IPS DF 6.9 (cell line): ENCODE measurements at regions not wholly inside any gene's neighbourhood (a gene's known extent, or its start where the extent isn't known, plus 50 kb on each side); places are given as distances from the start of the nearest gene placed in this dataset.
"Not testable (repeated sequence)": the region's sequence is repeated elsewhere in the genome, so short reads cannot be mapped to it uniquely, and the experiment has no call there.

Experiments used
- DNase-seq: peaks from one replicate; pipeline ENCODE4 v3.0.0-alpha.2; 2013; ENCODE audit warnings: low read depth, low spot score
- H3K27ac ChIP-seq: one replicate; pipeline ENCODE4 v1.5.1; 2013; ENCODE audit warnings: low read length, control low read depth
- H3K27me3 ChIP-seq: 2 replicates; pipeline ENCODE4 v1.6.1; 2013; ENCODE audit warnings: mild to moderate bottlenecking, low read length; ENCODE audit not compliant: control insufficient read depth, insufficient read depth
- H3K36me3 ChIP-seq: 2 replicates; pipeline ENCODE4 v1.6.1; 2013; ENCODE audit warnings: low read length; ENCODE audit not compliant: control insufficient read depth, insufficient read depth
- H3K4me1 ChIP-seq: 2 replicates; pipeline ENCODE4 v1.6.1; 2013; ENCODE audit warnings: low read length; ENCODE audit not compliant: control insufficient read depth, insufficient read depth
- H3K4me3 ChIP-seq: 2 replicates; pipeline ENCODE4 v1.5.1; 2013; ENCODE audit warnings: mild to moderate bottlenecking, low read length
- H3K9me3 ChIP-seq: 2 replicates; pipeline ENCODE4 v1.6.1; 2013; ENCODE audit warnings: low read length, inconsistent platforms; ENCODE audit not compliant: control insufficient read depth, insufficient read depth
- WGBS: extraction: QIAGEN DNeasy Blood & Tissue Kit; methylation state at CpG from one replicate; pipeline ENCODE4 v1.1.7; 2013; ENCODE audit warnings: mixed read lengths, missing lambda C conversion rate; ENCODE audit not compliant: insufficient read length, insufficient coverage; 5-methylcytosine and 5-hydroxymethylcytosine counted together

GRCh38 chr21:10363321-10363720, 158.1 kb upstream of the TPTE start:
- peaks cover 15% of the 10 kb centered on the region for H3K9me3 ChIP-seq
- not testable (repeated sequence) for H3K4me3 ChIP-seq, H3K27ac ChIP-seq, H3K4me1 ChIP-seq, H3K36me3 ChIP-seq, H3K27me3 ChIP-seq, DNase-seq

GRCh38 chr21:10366210-10366609, 155.2 kb upstream of the TPTE start:
- H3K27ac ChIP-seq, H3K9me3 ChIP-seq, H3K4me1 ChIP-seq, DNase-seq, H3K36me3 ChIP-seq, H3K4me3 ChIP-seq, H3K27me3 ChIP-seq: not testable (repeated sequence)
- WGBS: no CpG with 5 or more reads among the region's 11 CpGs

- not testable (repeated sequence) for H3K27me3 ChIP-seq, H3K4me3 ChIP-seq, H3K4me1 ChIP-seq, H3K27ac ChIP-seq, H3K9me3 ChIP-seq, H3K36me3 ChIP-seq, DNase-seq
- WGBS: no CpG with 5 or more reads among the region's 8 CpGs
These were observed 153.8 kb upstream of the TPTE start for GRCh38 chr21:10367586-10367985.

- not testable (repeated sequence) for H3K9me3 ChIP-seq, DNase-seq, H3K36me3 ChIP-seq, H3K27me3 ChIP-seq, H3K27ac ChIP-seq, H3K4me1 ChIP-seq
- WGBS: no CpG with 5 or more reads among the region's 16 CpGs
- peak overlapping the region; percentile 16; the same call in 1 of the 2 replicates for H3K4me3 ChIP-seq
These were observed 153.0 kb upstream of the TPTE start for GRCh38 chr21:10368323-10368798.

GRCh38 chr21:10369289-10369688, 152.1 kb upstream of the TPTE start:
- H3K4me3 ChIP-seq, H3K27me3 ChIP-seq, H3K27ac ChIP-seq, H3K36me3 ChIP-seq, H3K9me3 ChIP-seq, H3K4me1 ChIP-seq, DNase-seq: not testable (repeated sequence)
- WGBS: no CpG with 5 or more reads among the region's 1 CpG

- DNase-seq: not testable (repeated sequence)
- H3K9me3 ChIP-seq: peaks cover 22% of the 10 kb centered on the region
These were observed 143.6 kb upstream of the TPTE start for GRCh38 chr21:10377758-10378157.

GRCh38 chr21:10379816-10380215, 141.6 kb upstream of the TPTE start:
- H3K36me3 ChIP-seq, H3K27ac ChIP-seq, H3K4me1 ChIP-seq, H3K27me3 ChIP-seq, DNase-seq, H3K4me3 ChIP-seq: not testable (repeated sequence)
- peaks cover 28% of the 10 kb centered on the region for H3K9me3 ChIP-seq
- WGBS: no CpG with 5 or more reads among the region's 9 CpGs

More at GRCh38 chr21:10377758-10378157, 143.6 kb upstream of the TPTE start:
- not testable (repeated sequence) for H3K4me3 ChIP-seq, H3K27ac ChIP-seq, H3K4me1 ChIP-seq, H3K27me3 ChIP-seq, H3K36me3 ChIP-seq
- WGBS: no CpG with 5 or more reads among the region's 10 CpGs

GRCh38 chr21:10381687-10382060, 139.7 kb upstream of the TPTE start:
- not testable (repeated sequence) for H3K4me3 ChIP-seq, H3K4me1 ChIP-seq, H3K27me3 ChIP-seq, DNase-seq, H3K27ac ChIP-seq, H3K36me3 ChIP-seq
- peaks cover 35% of the 10 kb centered on the region for H3K9me3 ChIP-seq
- no CpG with 5 or more reads among the region's 6 CpGs for WGBS

- H3K4me1 ChIP-seq, H3K27ac ChIP-seq, H3K4me3 ChIP-seq, H3K27me3 ChIP-seq, H3K36me3 ChIP-seq, DNase-seq: not testable (repeated sequence)
- no CpG with 5 or more reads among the region's 8 CpGs for WGBS
- H3K9me3 ChIP-seq: peaks cover 36% of the 10 kb centered on the region
These were observed 139.2 kb upstream of the TPTE start for GRCh38 chr21:10382135-10382534.

GRCh38 chr21:10382580-10382979, 138.8 kb upstream of the TPTE start:
- not testable (repeated sequence) for DNase-seq, H3K36me3 ChIP-seq, H3K27ac ChIP-seq, H3K4me1 ChIP-seq, H3K4me3 ChIP-seq, H3K27me3 ChIP-seq
- peaks cover 36% of the 10 kb centered on the region for H3K9me3 ChIP-seq
- no CpG with 5 or more reads among the region's 5 CpGs for WGBS

- not testable (repeated sequence) for H3K27me3 ChIP-seq, H3K36me3 ChIP-seq, H3K27ac ChIP-seq, H3K4me3 ChIP-seq, H3K4me1 ChIP-seq, DNase-seq
- H3K9me3 ChIP-seq: peaks cover 38% of the 10 kb centered on the region
- WGBS: no CpG with 5 or more reads among the region's 10 CpGs
These were observed 137.8 kb upstream of the TPTE start for GRCh38 chr21:10383571-10383970.
